Heart right ventricle (tissue), 16 donors: ENCODE measurements at regions not wholly inside any gene's neighbourhood (a gene's known extent, or its start where the extent isn't known, plus 50 kb on each side); places are given as distances from the start of the nearest gene placed in this dataset.

ENCODE experiments used
- ATAC-seq, 8 donors: fragments of 200-7000 bp; cut with Tn5 transposase; one replicate each; pipeline ENCODE4 v1.9.1; 2020; ENCODE audit warnings: mild to moderate bottlenecking in 8 of 8, moderate library complexity in 8 of 8, moderate number of reproducible peaks in 1 of 8
- DNase-seq, 2 donors: peaks; one replicate each; pipeline ENCODE4 v3.0.0-alpha.2; 2020
- H3K27ac ChIP-seq, 10 donors: fragments of 200-600 bp; sonication (generic) in 2 of 10; one replicate each; pipeline versions ENCODE4 v1.5.0 to v1.8.0; 2020 to 2022; ENCODE audit warnings: mild to moderate bottlenecking in 3 of 10
- H3K27me3 ChIP-seq, 7 donors: fragments of 200-600 bp; one replicate each; pipeline ENCODE4 v1.8.0; 2021 to 2022; ENCODE audit warnings: mild to moderate bottlenecking in 2 of 7
- H3K36me3 ChIP-seq, 9 donors: fragments of 200-600 bp; sonication (generic) in 1 of 9; one replicate each; pipeline versions ENCODE4 v1.5.0 to v1.8.0; 2020 to 2022; ENCODE audit warnings: mild to moderate bottlenecking in 2 of 9
- H3K4me1 ChIP-seq, 9 donors: fragments of 200-600 bp; sonication (generic) in 1 of 9; one replicate each; pipeline versions ENCODE4 v1.5.0 to v1.8.0; 2020 to 2022; ENCODE audit warnings: mild to moderate bottlenecking in 4 of 9
- H3K4me3 ChIP-seq, 10 donors: fragments of 200-600 bp; sonication (generic) in 2 of 10; one replicate each; pipeline versions ENCODE4 v1.5.0 to v1.8.0; 2020 to 2022; ENCODE audit warnings: mild to moderate bottlenecking in 7 of 10, moderate library complexity in 2 of 10
- H3K9me3 ChIP-seq, 11 donors: fragments of 200-600 bp in 10 of 11; sonication (generic) in 2 of 11; one replicate each; pipeline versions ENCODE4 v1.5.0 to v1.8.0; 2013 to 2022; ENCODE audit warnings: mild to moderate bottlenecking in 2 of 11, control low read depth in 1 of 11, moderate library complexity in 1 of 11
- CTCF ChIP-seq, 9 donors: fragments of 200-600 bp; sonication (generic) in 2 of 9; IDR thresholded peaks; one replicate each; pipeline versions ENCODE4 v1.5.0 to v1.8.0; 2021 to 2022; ENCODE audit warnings: antibody characterized with exemption in 9 of 9, mild to moderate bottlenecking in 5 of 9, moderate library complexity in 1 of 9
- WGBS, 2 donors: extraction: QIAGEN DNeasy Blood & Tissue Kit; methylation state at CpG; one replicate each; pipeline ENCODE4 v1.1.7; 2013; ENCODE audit warnings: inconsistent platforms in 1 of 2; 5-methylcytosine and 5-hydroxymethylcytosine counted together
- intact Hi-C, 10 donors: fragments of 100-400 bp; cut with DNase I; formaldehyde crosslinking; loops; one replicate each; pipeline versions ENCODE4 v1.11.1 to v1.14.2; 2022
- donor health status: Arrhythmogenic right ventricular cardiomyopathy.
- donor health status: ischemic (EF 13 %, LVEDD 7.1; RV severe dilation, severe dysfunction).
- donor health status: healthy with polysubstance abuse.
- donor health status: DM: no; HTN: yes; CAD: no.
- donor health status: DM: no; HTN: no; CAD: no.
- donor health status: ischemic (EF 25% LVEDD 6.9; RV normal size, moderate dysfunction).
- donor health status: ischemic (EF 25% LVEDD 5.7; RV mildly dilated, moderate dysfunction).
- donor health status: healthy.
- donor health status: DM: yes; HTN: yes; CAD: no.
- donor health status: Ischemic cardiomyopathy.
- donor health status: ischemic (EF 35%, LVEDD 5.7; RV mildly dilated, moderate dysfunction).
- donor health status: nonischemic (EF 11% LVEDD 7.7; RV severe dilation, severe dysfunction).
- donor health status: DM: yes; HTN: yes; CAD: no.
- donor health status: PGD.
- donor health status: ischemic (EF 29% LVEDD 5.4; RV normal size, mild dysfunction).
- donor health status: nonischemic (EF 23%, LVEDD 6.1; RV moderate dilation, normal function).

GRCh38 chr7:26070290-26070689 lies 81.7 kb upstream of the NFE2L3 start:
- Histone ChIP-seq H3K4me1 (no peaks in the 10 kb centered on the region), H3K27ac (no peak overlapping the region), H3K4me3 (no peak overlapping the region), H3K9me3 (no peaks in the 10 kb centered on the region), H3K36me3 (no peaks in the 10 kb centered on the region), H3K27me3 (peaks cover 0 to 60% (median 31%) of the 10 kb centered on the region in 7 donors)
- WGBS, 2 donors, result 78 to 84% methylated on average over 2 of the region's 2 CpGs
- ATAC-seq, result no peak
- no peak for DNase-seq
- intact Hi-C loops, result no loop called here
- no peak for TF ChIP-seq CTCF (IDR thresholded peaks at IDR 0.05)

- ATAC-seq, result no peak
- WGBS, 2 donors, result 84 to 87% methylated on average over 4 of the region's 4 CpGs
Measured at GRCh38 chr7:26071622-26072456, 80.2 kb upstream of the NFE2L3 start.

GRCh38 chr7:26073041-26073440 lies 79.0 kb upstream of the NFE2L3 start:
- Histone ChIP-seq H3K27ac (no peak overlapping the region), H3K4me1 (no peaks in the 10 kb centered on the region), H3K36me3 (no peaks in the 10 kb centered on the region), H3K4me3 (no peak overlapping the region), H3K27me3 (peaks cover 0 to 66% (median 50%) of the 10 kb centered on the region in 7 donors), H3K9me3 (no peaks in the 10 kb centered on the region)
- 60 to 64% methylated on average over 4 of the region's 4 CpGs for WGBS, 2 donors
- intact Hi-C loops, result no loop called here
- DNase-seq (no peak), ATAC-seq (no peak)
- TF ChIP-seq CTCF (IDR thresholded peaks at IDR 0.05), result no peak

More at GRCh38 chr7:26071622-26072456, 80.2 kb upstream of the NFE2L3 start:
- Histone ChIP-seq H3K9me3 (no peaks in the 10 kb centered on the region), H3K4me1 (no peaks in the 10 kb centered on the region), H3K4me3 (no peak overlapping the region), H3K27ac (no peak overlapping the region), H3K36me3 (no peaks in the 10 kb centered on the region), H3K27me3 (peaks cover 0 to 61% (median 39%) of the 10 kb centered on the region in 7 donors)
- no peak for DNase-seq
- TF ChIP-seq CTCF (IDR thresholded peaks at IDR 0.05), result no peak
- intact Hi-C loops, result no loop called here

- Histone ChIP-seq H3K9me3 (no peaks in the 10 kb centered on the region), H3K27ac (no peak overlapping the region), H3K36me3 (no peaks in the 10 kb centered on the region), H3K27me3 (peaks cover 0 to 80% (median 65%) of the 10 kb centered on the region in 7 donors), H3K4me3 (no peak overlapping the region), H3K4me1 (peaks cover 0 to 7% (median 0%) of the 10 kb centered on the region in 9 donors)
- ATAC-seq (no peak), DNase-seq (no peak)
- WGBS, 2 donors, result 65 to 68% methylated on average over 4 of the region's 4 CpGs
- intact Hi-C loops, result loop anchor here in 1 of 10 donors (5.0 kb wide), 1 partner anchor 292 kb away; no protein-coding TSS in a partner anchor
- TF ChIP-seq CTCF (IDR thresholded peaks at IDR 0.05), result no peak
Measured at GRCh38 chr7:26074919-26075318, 77.1 kb upstream of the NFE2L3 start.
